Peyer's patch (tissue), 4 donors: ENCODE measurements at regions not wholly inside any gene's neighbourhood (a gene's known extent, or its start where the extent isn't known, plus 50 kb on each side); places are given as distances from the start of the nearest gene placed in this dataset.

Experiments used
- POLR2A ChIP-seq, 2 donors: fragments of 450-650 bp; IDR thresholded peaks; one replicate each; pipeline ENCODE4 v1.5.1; 2017; ENCODE audit warnings: antibody characterized with exemption in 2 of 2, mild to moderate bottlenecking in 2 of 2, moderate library complexity in 2 of 2
- TF ChIP-seq, protein P1 (sequence below), 6 experiments: fragments of 450-650 bp in 4 of 6; fragments of 200-600 bp in 2 of 6; sonication (generic) in 1 of 6; IDR thresholded peaks; one replicate each; pipeline ENCODE4 v1.5.1; 2017 to 2019; ENCODE audit warnings: antibody characterized with exemption in 6 of 6, mild to moderate bottlenecking in 3 of 6, moderate library complexity in 1 of 6

DNA sequence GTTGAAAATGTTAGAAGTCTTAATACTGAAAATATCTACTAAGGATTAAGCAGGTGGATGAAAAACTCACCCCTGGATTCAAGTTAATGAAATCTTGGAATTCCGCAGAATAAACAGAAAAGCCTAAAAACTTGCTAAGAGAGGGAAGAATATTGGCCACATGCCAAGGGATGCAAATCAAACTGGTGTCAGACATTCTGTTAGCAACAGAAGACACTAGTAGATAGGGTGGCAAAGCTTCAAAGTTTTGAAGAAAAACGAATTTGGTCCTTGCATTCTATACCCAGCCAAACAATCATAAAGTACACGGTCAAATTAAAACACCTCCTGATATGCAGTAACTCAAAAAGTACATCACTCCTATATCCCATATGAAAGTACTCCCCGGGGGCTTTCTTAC lies 77.1 kb upstream of the ADTRP start:
- TF ChIP-seq POLR2A (IDR thresholded peaks at IDR 0.05), result no peak
- TF ChIP-seq, protein P1, sequence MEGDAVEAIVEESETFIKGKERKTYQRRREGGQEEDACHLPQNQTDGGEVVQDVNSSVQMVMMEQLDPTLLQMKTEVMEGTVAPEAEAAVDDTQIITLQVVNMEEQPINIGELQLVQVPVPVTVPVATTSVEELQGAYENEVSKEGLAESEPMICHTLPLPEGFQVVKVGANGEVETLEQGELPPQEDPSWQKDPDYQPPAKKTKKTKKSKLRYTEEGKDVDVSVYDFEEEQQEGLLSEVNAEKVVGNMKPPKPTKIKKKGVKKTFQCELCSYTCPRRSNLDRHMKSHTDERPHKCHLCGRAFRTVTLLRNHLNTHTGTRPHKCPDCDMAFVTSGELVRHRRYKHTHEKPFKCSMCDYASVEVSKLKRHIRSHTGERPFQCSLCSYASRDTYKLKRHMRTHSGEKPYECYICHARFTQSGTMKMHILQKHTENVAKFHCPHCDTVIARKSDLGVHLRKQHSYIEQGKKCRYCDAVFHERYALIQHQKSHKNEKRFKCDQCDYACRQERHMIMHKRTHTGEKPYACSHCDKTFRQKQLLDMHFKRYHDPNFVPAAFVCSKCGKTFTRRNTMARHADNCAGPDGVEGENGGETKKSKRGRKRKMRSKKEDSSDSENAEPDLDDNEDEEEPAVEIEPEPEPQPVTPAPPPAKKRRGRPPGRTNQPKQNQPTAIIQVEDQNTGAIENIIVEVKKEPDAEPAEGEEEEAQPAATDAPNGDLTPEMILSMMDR (IDR thresholded peaks at IDR 0.05), result no peak
